ENCODE measurements at regions not wholly inside any gene's neighbourhood (a gene's known extent, or its start where the extent isn't known, plus 50 kb on each side); places are given as distances from the start of the nearest gene placed in this dataset.

DNA sequence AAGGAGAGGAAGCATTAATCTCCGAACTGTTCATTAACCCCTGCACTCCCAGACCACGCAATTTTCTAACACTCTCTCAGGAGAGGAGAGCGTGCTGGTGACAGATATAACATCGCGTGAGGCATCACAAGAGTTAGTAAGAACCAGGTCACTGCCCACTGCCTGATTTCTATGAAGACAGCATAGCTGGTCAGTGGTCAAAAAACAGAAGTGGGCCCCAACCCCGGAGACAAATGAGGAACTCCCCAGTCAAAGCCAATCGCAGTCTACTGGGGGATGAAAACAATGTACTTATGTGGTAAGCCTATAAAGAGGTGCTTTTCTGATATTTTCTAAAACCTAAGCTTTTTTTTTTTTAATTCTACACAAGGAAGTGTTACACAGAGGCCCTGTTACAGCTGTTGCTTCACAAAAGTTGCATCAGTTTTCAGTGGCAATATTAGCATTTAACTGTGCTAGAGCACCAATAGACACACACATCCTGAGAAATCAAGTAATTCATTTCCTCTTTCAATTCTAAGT is 231.8 kb upstream of the IRF2BP2 start:
- no peak overlapping the region for H3K4me3 ChIP-seq (ENCODE audit: low read length)
- H3K4me1 ChIP-seq (ENCODE audit: control insufficient read depth, insufficient read depth, low read length) = peaks cover 19% of the 10 kb centered on the region
- H3K9me3 ChIP-seq (replicated peaks; ENCODE audit: control insufficient read depth, low read depth, low read length) = no peaks in the 10 kb centered on the region
- no peaks in the 10 kb centered on the region for H3K36me3 ChIP-seq (ENCODE audit: control insufficient read depth, insufficient read depth, low read length)
- peak; percentile 78 for DNase-seq
- H3K27ac ChIP-seq (ENCODE audit: low read length) = no peak overlapping the region
- no peaks in the 10 kb centered on the region for H3K27me3 ChIP-seq (ENCODE audit: control insufficient read depth, insufficient read depth, low read length)
- WGBS (ENCODE audit: insufficient coverage) = 66% methylated on average over 4 of the region's 7 CpGs

DNA sequence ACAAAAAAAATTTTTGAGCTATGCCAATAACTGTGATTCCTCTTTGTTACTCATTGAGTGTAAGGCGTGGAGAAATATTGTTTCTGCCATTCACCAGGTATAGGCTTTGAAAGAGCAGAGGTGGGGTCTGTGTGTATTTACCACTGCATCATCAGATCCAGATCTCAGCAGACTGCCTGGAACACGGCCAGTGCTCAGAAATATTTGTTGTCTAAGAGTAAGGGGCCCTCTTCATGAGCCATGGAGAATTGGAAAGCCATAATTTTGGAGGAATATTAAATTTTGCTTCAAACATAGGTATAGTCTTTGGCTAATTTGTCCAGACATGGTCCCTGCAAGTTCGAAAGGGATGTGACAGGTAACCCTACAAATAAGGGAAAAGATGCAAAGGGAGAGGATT is 231.3 kb upstream of the IRF2BP2 start:
- H3K36me3 ChIP-seq (ENCODE audit: control insufficient read depth, insufficient read depth, low read length) = no peaks in the 10 kb centered on the region
- WGBS (ENCODE audit: insufficient coverage) = 62% methylated on average over 2 of the region's 3 CpGs
- peak; percentile 43 for DNase-seq
- peaks cover 20% of the 10 kb centered on the region for H3K4me1 ChIP-seq (ENCODE audit: control insufficient read depth, insufficient read depth, low read length)
- H3K9me3 ChIP-seq (replicated peaks; ENCODE audit: control insufficient read depth, low read depth, low read length) = no peaks in the 10 kb centered on the region
- H3K27me3 ChIP-seq (ENCODE audit: control insufficient read depth, insufficient read depth, low read length) = no peaks in the 10 kb centered on the region
- no peak overlapping the region for H3K27ac ChIP-seq (ENCODE audit: low read length)
- H3K4me3 ChIP-seq (ENCODE audit: low read length) = no peak overlapping the region

DNA sequence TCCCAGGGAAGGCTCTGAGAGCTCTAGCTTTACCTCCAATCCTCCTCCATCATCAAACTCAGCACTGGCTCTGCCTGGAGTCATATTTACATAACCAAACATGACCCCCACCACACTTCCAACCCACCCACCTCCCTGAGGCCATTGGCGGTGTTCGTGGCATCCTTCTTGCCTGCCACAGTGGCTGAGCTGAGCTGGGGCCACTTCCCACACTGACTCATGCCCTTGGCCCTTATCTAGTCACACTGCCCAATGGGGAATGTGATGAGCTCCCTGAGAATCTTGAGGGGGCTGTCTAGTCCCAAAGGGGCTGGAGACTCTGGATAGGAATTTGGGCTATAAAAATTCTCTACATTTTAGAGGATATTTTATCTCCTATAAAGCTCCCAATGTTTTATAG is 230.9 kb upstream of the IRF2BP2 start:
- no peak overlapping the region for H3K4me3 ChIP-seq (ENCODE audit: low read length)
- no peaks in the 10 kb centered on the region for H3K9me3 ChIP-seq (replicated peaks; ENCODE audit: control insufficient read depth, low read depth, low read length)
- no peaks in the 10 kb centered on the region for H3K36me3 ChIP-seq (ENCODE audit: control insufficient read depth, insufficient read depth, low read length)
- peaks cover 20% of the 10 kb centered on the region for H3K4me1 ChIP-seq (ENCODE audit: control insufficient read depth, insufficient read depth, low read length)
- no peaks in the 10 kb centered on the region for H3K27me3 ChIP-seq (ENCODE audit: control insufficient read depth, insufficient read depth, low read length)
- DNase-seq = no peak
- no peak overlapping the region for H3K27ac ChIP-seq (ENCODE audit: low read length)
- WGBS (ENCODE audit: insufficient coverage) = 95% methylated on average over 2 of the region's 2 CpGs

DNA sequence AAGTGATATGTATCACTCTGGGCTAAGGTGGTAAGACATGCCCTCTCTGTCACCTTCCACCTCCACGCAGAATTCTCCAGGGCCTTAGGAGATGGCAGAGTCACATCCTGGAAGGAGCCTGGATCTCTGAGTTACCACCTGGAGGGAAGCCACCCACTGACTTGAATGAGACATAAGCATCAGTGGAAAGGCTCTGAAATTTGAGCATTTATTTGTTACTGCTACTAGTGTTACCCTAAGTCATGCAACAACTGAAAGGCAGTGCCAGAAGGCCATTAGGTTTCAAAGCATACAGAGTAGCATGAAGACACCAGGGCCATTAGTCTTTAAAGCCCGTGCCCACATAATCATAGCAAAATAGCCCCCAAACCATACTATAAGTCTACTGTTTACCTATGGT is 230.3 kb upstream of the IRF2BP2 start:
- no peaks in the 10 kb centered on the region for H3K9me3 ChIP-seq (replicated peaks; ENCODE audit: control insufficient read depth, low read depth, low read length)
- no peaks in the 10 kb centered on the region for H3K36me3 ChIP-seq (ENCODE audit: control insufficient read depth, insufficient read depth, low read length)
- H3K4me3 ChIP-seq (ENCODE audit: low read length) = no peak overlapping the region
- peaks cover 20% of the 10 kb centered on the region for H3K4me1 ChIP-seq (ENCODE audit: control insufficient read depth, insufficient read depth, low read length)
- WGBS (ENCODE audit: insufficient coverage) = 100% methylated on average over 2 of the region's 2 CpGs
- H3K27ac ChIP-seq (ENCODE audit: low read length) = no peak overlapping the region
- DNase-seq = no peak
- H3K27me3 ChIP-seq (ENCODE audit: control insufficient read depth, insufficient read depth, low read length) = no peaks in the 10 kb centered on the region

DNA sequence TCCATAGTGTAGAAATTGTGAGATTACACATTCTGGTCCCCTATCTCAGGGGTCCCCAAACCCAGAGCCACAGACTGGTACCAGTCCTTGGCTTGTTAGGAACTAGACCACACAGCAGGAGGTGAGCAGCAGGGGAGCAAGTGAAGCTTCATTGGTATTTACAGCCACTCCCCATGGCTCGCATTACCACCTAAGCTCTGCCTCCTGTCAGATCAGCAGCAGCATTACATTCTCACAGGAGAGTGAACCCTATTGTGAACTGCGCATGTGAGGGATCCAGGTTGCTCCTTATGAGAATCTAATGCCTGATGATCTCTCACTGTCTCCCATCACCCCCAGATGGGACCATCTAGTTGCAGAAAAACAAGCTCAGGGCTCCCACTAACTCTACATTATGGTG is 229.7 kb upstream of the IRF2BP2 start:
- DNase-seq = no peak
- Histone ChIP-seq H3K27me3 (ENCODE audit: control insufficient read depth, insufficient read depth, low read length) (no peaks in the 10 kb centered on the region), H3K36me3 (ENCODE audit: control insufficient read depth, insufficient read depth, low read length) (no peaks in the 10 kb centered on the region), H3K27ac (ENCODE audit: low read length) (no peak overlapping the region), H3K4me3 (ENCODE audit: low read length) (no peak overlapping the region), H3K4me1 (ENCODE audit: control insufficient read depth, insufficient read depth, low read length) (peaks cover 20% of the 10 kb centered on the region), H3K9me3 (replicated peaks; ENCODE audit: control insufficient read depth, low read depth, low read length) (no peaks in the 10 kb centered on the region)
- 100% methylated on average over 1 of the region's 2 CpGs for WGBS (ENCODE audit: insufficient coverage)

DNA sequence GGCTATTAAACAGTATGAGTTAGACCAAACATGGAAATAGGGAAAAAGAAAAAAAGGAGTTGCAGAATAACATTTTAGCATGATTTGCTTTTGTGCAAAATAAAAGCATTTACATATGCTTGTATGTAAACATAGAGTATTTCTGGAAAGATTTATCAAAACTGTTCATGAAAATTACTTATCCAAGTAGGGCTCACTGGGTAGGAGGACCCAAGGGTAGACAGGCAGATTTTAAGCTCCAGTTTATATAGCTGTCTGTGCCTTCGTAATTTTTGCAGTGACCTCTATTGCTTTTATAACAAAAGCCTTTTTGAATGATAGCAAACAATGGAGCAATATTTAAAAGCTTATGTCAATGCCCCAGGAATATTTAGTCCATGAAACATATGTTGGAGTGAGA is 228.8 kb upstream of the IRF2BP2 start:
- no peak overlapping the region for H3K27ac ChIP-seq (ENCODE audit: low read length)
- no peaks in the 10 kb centered on the region for H3K27me3 ChIP-seq (ENCODE audit: control insufficient read depth, insufficient read depth, low read length)
- no CpG with 5 or more reads among the region's 1 CpG for WGBS (ENCODE audit: insufficient coverage)
- H3K4me3 ChIP-seq (ENCODE audit: low read length) = no peak overlapping the region
- H3K4me1 ChIP-seq (ENCODE audit: control insufficient read depth, insufficient read depth, low read length) = peaks cover 18% of the 10 kb centered on the region
- no peak for DNase-seq
- H3K9me3 ChIP-seq (replicated peaks; ENCODE audit: control insufficient read depth, low read depth, low read length) = no peaks in the 10 kb centered on the region
- no peaks in the 10 kb centered on the region for H3K36me3 ChIP-seq (ENCODE audit: control insufficient read depth, insufficient read depth, low read length)

DNA sequence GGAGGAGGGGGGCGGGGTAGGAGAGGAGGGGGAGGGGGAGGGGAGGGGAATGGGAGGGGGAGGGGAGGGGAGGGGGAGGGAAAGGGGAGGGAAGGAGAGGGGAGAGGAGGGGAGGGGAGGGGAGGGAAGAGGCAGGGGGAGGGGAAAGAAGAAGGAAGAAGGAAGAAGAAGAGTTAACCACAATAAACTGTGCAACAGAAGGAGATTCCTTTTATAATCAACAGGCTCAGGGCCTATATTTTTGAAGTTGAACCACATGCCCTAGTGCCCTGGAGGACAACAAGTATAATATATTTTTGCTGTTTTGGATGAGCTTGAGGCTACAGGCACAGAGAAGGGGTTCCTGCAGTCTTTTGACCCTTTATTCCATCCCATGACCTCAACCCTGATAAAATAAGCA is 228.2 kb upstream of the IRF2BP2 start:
- H3K9me3 ChIP-seq (replicated peaks; ENCODE audit: control insufficient read depth, low read depth, low read length) = no peaks in the 10 kb centered on the region
- no peaks in the 10 kb centered on the region for H3K36me3 ChIP-seq (ENCODE audit: control insufficient read depth, insufficient read depth, low read length)
- H3K4me1 ChIP-seq (ENCODE audit: control insufficient read depth, insufficient read depth, low read length) = peaks cover 17% of the 10 kb centered on the region
- no peak for DNase-seq
- H3K27me3 ChIP-seq (ENCODE audit: control insufficient read depth, insufficient read depth, low read length) = no peaks in the 10 kb centered on the region
- no CpG with 5 or more reads among the region's 1 CpG for WGBS (ENCODE audit: insufficient coverage)
- no peak overlapping the region for H3K4me3 ChIP-seq (ENCODE audit: low read length)
- no peak overlapping the region for H3K27ac ChIP-seq (ENCODE audit: low read length)

DNA sequence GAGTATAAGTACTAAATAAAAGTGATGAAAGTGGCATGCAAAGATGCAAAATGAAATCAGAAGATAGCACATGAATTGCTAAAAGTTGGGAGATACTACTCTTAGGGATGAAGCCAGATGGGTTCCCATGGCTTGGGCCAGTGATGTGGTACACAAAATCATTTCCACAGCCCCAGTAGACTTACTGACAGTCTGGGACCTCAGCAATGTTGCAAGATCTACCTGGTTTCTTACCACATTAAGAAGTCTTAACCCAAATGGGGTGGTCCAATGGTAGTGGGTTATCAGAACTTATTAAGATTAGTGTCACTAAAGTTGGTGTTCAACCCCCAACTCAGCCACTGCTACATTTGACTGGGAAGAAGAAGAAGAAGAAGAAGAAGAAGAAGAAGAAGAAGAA is 227.7 kb upstream of the IRF2BP2 start:
- Histone ChIP-seq H3K27ac (ENCODE audit: low read length) (no peak overlapping the region), H3K4me1 (ENCODE audit: control insufficient read depth, insufficient read depth, low read length) (peaks cover 12% of the 10 kb centered on the region), H3K9me3 (replicated peaks; ENCODE audit: control insufficient read depth, low read depth, low read length) (no peaks in the 10 kb centered on the region)

DNA sequence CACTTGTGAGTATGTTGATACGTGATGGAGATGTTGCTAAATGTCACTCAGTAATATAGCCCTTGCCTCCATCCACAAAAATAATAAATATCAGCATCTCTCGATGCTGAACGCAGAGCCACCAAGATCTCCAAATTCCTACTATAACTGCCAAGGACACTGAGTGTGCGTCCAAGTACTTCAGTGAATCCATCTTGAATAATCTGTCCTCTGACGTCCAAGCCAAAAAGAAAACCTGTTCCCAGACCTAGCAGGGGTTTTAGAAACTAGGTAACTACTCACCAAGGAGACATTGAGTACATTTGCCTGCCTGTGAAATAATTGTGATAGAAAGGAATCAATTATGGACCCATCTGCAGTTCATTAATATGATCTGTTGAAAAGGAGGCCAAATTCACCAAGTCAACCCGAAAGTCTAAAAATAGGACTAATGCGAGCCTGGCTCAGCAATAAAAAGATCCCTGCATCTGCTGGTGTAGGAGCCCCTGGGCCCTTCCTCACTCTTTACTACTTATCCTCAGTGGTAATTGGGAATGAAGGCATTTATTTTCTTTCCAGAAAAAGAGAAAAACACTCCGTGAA is 226.9 kb upstream of the IRF2BP2 start:
- Histone ChIP-seq H3K9me3 (replicated peaks; ENCODE audit: control insufficient read depth, low read depth, low read length) (no peaks in the 10 kb centered on the region), H3K36me3 (ENCODE audit: control insufficient read depth, insufficient read depth, low read length) (no peaks in the 10 kb centered on the region), H3K4me1 (ENCODE audit: control insufficient read depth, insufficient read depth, low read length) (peaks cover 8% of the 10 kb centered on the region), H3K4me3 (ENCODE audit: low read length) (no peak overlapping the region), H3K27ac (ENCODE audit: low read length) (no peak overlapping the region), H3K27me3 (ENCODE audit: control insufficient read depth, insufficient read depth, low read length) (no peaks in the 10 kb centered on the region)
- peak; percentile 54 for DNase-seq
- WGBS (ENCODE audit: insufficient coverage) = 40% methylated on average over 2 of the region's 8 CpGs

More for the DNA sequence above, 227.7 kb upstream of the IRF2BP2 start:
- Histone ChIP-seq H3K27me3 (ENCODE audit: control insufficient read depth, insufficient read depth, low read length) (no peaks in the 10 kb centered on the region), H3K36me3 (ENCODE audit: control insufficient read depth, insufficient read depth, low read length) (no peaks in the 10 kb centered on the region), H3K4me3 (ENCODE audit: low read length) (no peak overlapping the region)
- no peak for DNase-seq

DNA sequence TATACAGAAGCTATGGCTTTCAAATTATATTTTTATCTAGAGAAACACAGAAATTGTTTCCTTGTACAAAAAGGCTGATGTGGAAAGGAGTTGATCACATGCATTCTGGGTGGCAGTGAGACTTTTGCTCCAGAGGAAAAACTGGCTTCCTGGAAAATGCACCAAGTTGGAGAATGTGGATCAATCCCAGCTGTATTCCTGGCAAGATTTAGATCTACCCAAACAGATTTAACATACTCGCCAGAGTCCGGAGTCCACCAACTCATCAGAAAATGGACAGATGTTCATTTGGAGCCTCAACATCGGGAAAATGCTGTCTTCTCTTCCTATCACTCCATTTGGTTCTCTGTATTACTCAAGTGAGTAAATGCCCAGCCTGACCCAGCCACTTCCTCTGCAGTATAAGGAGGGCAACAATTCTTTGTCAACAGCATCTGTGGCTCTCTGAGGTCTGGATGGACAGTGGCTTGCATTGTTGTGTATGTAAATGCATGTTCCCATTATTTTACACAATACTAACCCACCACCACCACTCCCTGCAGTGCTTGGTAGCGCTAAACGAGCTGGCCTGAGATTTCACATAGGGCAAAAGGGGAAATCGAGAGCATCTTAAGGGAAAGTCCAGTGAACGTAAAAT is 226.2 kb upstream of the IRF2BP2 start:
- Histone ChIP-seq H3K27ac (ENCODE audit: low read length) (no peak overlapping the region), H3K4me3 (ENCODE audit: low read length) (no peak overlapping the region), H3K4me1 (ENCODE audit: control insufficient read depth, insufficient read depth, low read length) (peaks cover 2% of the 10 kb centered on the region), H3K36me3 (ENCODE audit: control insufficient read depth, insufficient read depth, low read length) (no peaks in the 10 kb centered on the region), H3K9me3 (replicated peaks; ENCODE audit: control insufficient read depth, low read depth, low read length) (no peaks in the 10 kb centered on the region), H3K27me3 (ENCODE audit: control insufficient read depth, insufficient read depth, low read length) (no peaks in the 10 kb centered on the region)
- WGBS (ENCODE audit: insufficient coverage) = 64% methylated on average over 3 of the region's 7 CpGs
- no peak for DNase-seq
